GM12865 (cell line): ENCODE measurements at regions not wholly inside any gene's neighbourhood (a gene's known extent, or its start where the extent isn't known, plus 50 kb on each side); places are given as distances from the start of the nearest gene placed in this dataset.

Experiments
- DNase-seq: peaks from one replicate; pipeline ENCODE4 v3.0.0; 2010; ENCODE audit warnings: low read depth
- H3K4me3 ChIP-seq: 2 replicates; pipeline ENCODE4 v1.5.1; 2011; ENCODE audit warnings: mild to moderate bottlenecking, low read depth, low read length, control low read depth
- CTCF ChIP-seq: IDR thresholded peaks from 2 replicates; pipeline ENCODE4 v1.5.1; 2011; ENCODE audit warnings: low read length, control low read depth, low read depth, inconsistent platforms; ENCODE audit not compliant: insufficient read depth; ENCODE audit errors: missing control alignments

- no peak for TF ChIP-seq CTCF
These were observed 802.5 kb upstream of the EEF2KMT start for GRCh38 chr16:5900046-5900445.

GRCh38 chr16:5895976-5896375, 798.4 kb upstream of the EEF2KMT start:
- no peak overlapping the region for H3K4me3 ChIP-seq
- no peak for DNase-seq
- TF ChIP-seq CTCF = no peak

More at GRCh38 chr16:5900046-5900445, 802.5 kb upstream of the EEF2KMT start:
- DNase-seq = no peak
- no peak overlapping the region for H3K4me3 ChIP-seq

GRCh38 chr16:5895137-5895536, 797.5 kb upstream of the EEF2KMT start:
- no peak for TF ChIP-seq CTCF
- no peak overlapping the region for H3K4me3 ChIP-seq
- DNase-seq = no peak

- H3K4me3 ChIP-seq = no peak overlapping the region
- DNase-seq = no peak
- no peak for TF ChIP-seq CTCF
These were observed 793.7 kb upstream of the EEF2KMT start for GRCh38 chr16:5891296-5891695.

GRCh38 chr16:5885521-5885920, 787.9 kb upstream of the EEF2KMT start:
- H3K4me3 ChIP-seq = no peak overlapping the region
- no peak for DNase-seq
- no peak for TF ChIP-seq CTCF

GRCh38 chr16:5884996-5885395, 787.4 kb upstream of the EEF2KMT start:
- TF ChIP-seq CTCF = no peak
- no peak for DNase-seq
- H3K4me3 ChIP-seq = no peak overlapping the region

- DNase-seq = no peak
- no peak overlapping the region for H3K4me3 ChIP-seq
- TF ChIP-seq CTCF = no peak
These were observed 786.7 kb upstream of the EEF2KMT start for GRCh38 chr16:5884339-5884738.
